ENCODE measurements at regions not wholly inside any gene's neighbourhood (a gene's known extent, or its start where the extent isn't known, plus 50 kb on each side); places are given as distances from the start of the nearest gene placed in this dataset.
"Not testable (repeated sequence)": the region's sequence is repeated elsewhere in the genome, so short reads cannot be mapped to it uniquely, and the experiment has no call there.

DNA sequence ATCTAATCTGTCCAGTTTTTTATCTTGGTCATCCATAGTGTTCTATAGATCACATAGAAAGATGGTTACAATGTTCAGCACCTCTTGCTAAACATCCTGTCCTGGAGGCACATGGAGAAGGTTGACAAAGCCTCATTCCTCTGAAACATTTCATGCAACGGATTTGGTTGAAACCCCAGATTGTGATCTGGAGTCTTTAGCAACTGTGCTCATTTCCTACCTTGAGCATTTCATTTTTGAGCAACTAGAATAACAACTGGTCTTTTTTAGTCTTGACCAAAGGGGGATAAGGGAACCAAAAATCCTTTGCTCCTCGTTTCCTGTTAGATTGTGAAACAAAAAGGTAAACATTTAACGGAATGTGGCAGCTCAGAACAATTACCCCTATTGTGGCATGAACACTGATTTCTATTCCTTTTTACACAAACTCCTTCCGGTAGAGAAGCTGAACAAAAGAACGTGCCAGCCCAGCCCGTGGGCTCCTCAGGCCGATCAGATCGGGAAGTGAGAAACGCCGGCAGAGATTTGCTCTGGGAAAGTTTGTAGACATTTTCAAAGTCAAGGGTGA is 94.7 kb upstream of the ERRFI1 start:
- Histone ChIP-seq H3K4me1 (peaks cover 0 to 40% of the 10 kb centered on the region in 2 donors), H3K27me3 (no peaks in the 10 kb centered on the region), H3K4me3 (no peak overlapping the region), H3K36me3 (no peaks in the 10 kb centered on the region), H3K27ac (peak overlapping the region; percentile 56 to 72), H3K9me3 (peaks cover 0 to 6% of the 10 kb centered on the region in 2 donors)
- TF ChIP-seq, protein P1, sequence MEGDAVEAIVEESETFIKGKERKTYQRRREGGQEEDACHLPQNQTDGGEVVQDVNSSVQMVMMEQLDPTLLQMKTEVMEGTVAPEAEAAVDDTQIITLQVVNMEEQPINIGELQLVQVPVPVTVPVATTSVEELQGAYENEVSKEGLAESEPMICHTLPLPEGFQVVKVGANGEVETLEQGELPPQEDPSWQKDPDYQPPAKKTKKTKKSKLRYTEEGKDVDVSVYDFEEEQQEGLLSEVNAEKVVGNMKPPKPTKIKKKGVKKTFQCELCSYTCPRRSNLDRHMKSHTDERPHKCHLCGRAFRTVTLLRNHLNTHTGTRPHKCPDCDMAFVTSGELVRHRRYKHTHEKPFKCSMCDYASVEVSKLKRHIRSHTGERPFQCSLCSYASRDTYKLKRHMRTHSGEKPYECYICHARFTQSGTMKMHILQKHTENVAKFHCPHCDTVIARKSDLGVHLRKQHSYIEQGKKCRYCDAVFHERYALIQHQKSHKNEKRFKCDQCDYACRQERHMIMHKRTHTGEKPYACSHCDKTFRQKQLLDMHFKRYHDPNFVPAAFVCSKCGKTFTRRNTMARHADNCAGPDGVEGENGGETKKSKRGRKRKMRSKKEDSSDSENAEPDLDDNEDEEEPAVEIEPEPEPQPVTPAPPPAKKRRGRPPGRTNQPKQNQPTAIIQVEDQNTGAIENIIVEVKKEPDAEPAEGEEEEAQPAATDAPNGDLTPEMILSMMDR (IDR thresholded peaks at IDR 0.05): no peak
- no peak for DNase-seq (ENCODE audit: low spot score)

- H3K27me3 ChIP-seq; DNase-seq (ENCODE audit: low spot score); H3K4me3 ChIP-seq; H3K9me3 ChIP-seq; H3K36me3 ChIP-seq; H3K27ac ChIP-seq: not testable (repeated sequence)
- H3K4me1 ChIP-seq: peaks cover 0 to 40% of the 10 kb centered on the region in 2 donors
Measured at GRCh38 chr1:8118736-8119135, 92.6 kb upstream of the ERRFI1 start.

- Histone ChIP-seq H3K27me3 (no peaks in the 10 kb centered on the region), H3K27ac (peak overlapping the region in 1 of 2 donors; percentile 82), H3K4me3 (no peak overlapping the region), H3K4me1 (peaks cover 0 to 40% of the 10 kb centered on the region in 2 donors), H3K9me3 (no peaks in the 10 kb centered on the region), H3K36me3 (no peaks in the 10 kb centered on the region)
- TF ChIP-seq, protein P1 (IDR thresholded peaks at IDR 0.05): no peak
- DNase-seq (ENCODE audit: low spot score): no peak
Measured at GRCh38 chr1:8118031-8118451, 91.9 kb upstream of the ERRFI1 start.

DNA sequence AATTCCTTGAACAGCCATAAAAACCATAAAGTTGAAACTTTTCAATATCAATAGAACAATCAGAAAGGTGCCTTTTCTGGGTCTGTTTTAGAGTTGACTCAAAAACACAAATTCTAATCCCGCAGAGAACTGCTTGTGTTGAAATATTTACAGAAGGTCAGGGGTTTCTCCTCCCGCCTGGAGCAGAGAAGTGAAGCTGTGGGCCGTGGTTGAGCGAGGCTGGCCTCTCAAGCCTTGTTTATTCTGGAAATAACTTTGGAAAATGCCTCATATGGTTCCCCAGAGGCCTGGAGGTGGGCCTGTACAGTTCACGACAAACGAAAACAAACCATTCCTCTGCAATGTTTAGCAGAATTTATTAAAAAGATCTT is 90.8 kb upstream of the ERRFI1 start:
- peak overlapping the region; percentile 63 to 82 for H3K27ac ChIP-seq
- H3K4me3 ChIP-seq: no peak overlapping the region
- H3K36me3 ChIP-seq: no peaks in the 10 kb centered on the region
- no peaks in the 10 kb centered on the region for H3K9me3 ChIP-seq
- TF ChIP-seq, protein P1 (IDR thresholded peaks at IDR 0.05): no peak
- H3K4me1 ChIP-seq: peaks cover 0 to 37% of the 10 kb centered on the region in 2 donors
- H3K27me3 ChIP-seq: no peaks in the 10 kb centered on the region
- peak; percentile 90 for DNase-seq (ENCODE audit: low spot score)

- peak overlapping the region; percentile 63 to 82 for H3K27ac ChIP-seq
- no peak overlapping the region for H3K4me3 ChIP-seq
- no peak for DNase-seq (ENCODE audit: low spot score)
- H3K27me3 ChIP-seq: no peaks in the 10 kb centered on the region
- no peaks in the 10 kb centered on the region for H3K9me3 ChIP-seq
- H3K36me3 ChIP-seq: no peaks in the 10 kb centered on the region
- TF ChIP-seq, protein P1 (IDR thresholded peaks at IDR 0.05): no peak
- peaks cover 0 to 26% of the 10 kb centered on the region in 2 donors for H3K4me1 ChIP-seq
Measured at GRCh38 chr1:8115769-8116167, 89.7 kb upstream of the ERRFI1 start.

DNA sequence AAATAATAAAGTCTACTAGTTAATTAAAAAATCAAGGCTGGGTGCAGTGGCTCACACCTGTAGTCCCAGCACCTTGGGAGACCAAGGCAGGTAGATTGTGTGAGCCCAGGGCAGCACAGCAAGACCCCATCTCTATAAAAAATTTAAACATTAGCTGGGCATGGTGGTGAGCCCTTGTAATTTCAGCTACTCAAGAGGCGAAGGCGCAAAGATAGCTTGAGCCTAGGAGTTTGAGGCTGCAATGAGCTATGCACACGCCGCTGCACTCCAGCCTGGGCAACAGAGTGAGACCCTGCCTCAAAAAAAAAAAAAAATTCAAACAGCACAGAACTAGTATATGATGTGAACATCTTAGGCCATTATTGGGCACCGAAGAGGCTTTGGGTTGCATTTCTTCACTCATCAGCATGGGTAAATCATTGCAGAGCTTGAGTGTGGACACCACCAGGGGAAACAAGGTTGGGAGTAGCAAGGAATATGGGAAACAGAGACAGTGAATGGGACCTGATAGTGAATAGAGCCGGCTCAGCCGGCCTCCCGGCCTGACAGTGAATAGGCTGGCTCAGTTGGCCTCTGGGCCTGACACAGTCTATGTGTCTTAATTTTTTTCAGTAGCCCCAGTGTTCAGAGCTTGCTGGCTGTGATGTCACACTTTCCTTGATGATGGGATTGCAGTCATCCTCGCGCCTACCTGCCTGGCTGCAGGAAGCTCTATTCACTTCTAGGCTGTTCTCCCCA is 89.1 kb upstream of the ERRFI1 start:
- H3K4me1 ChIP-seq: peaks cover 0 to 21% of the 10 kb centered on the region in 2 donors
- no peaks in the 10 kb centered on the region for H3K36me3 ChIP-seq
- TF ChIP-seq, protein P1 (IDR thresholded peaks at IDR 0.05): no peak
- H3K9me3 ChIP-seq: no peaks in the 10 kb centered on the region
- peak overlapping the region in 1 of 2 donors; percentile 82 for H3K27ac ChIP-seq
- H3K4me3 ChIP-seq: no peak overlapping the region
- DNase-seq (ENCODE audit: low spot score): no peak
- no peaks in the 10 kb centered on the region for H3K27me3 ChIP-seq

Measured in right atrium auricular region (tissue), 2 donors.